Stimulated activated CD4-positive, alpha-beta T cell treated with anti-CD3 and anti-CD28 coated beads, Interleukin-12 subunit alpha, Interleukin-12 subunit beta, amount 100 ng/mL, for 48 hours (primary cell): ENCODE measurements at regions not wholly inside any gene's neighbourhood (a gene's known extent, or its start where the extent isn't known, plus 50 kb on each side); places are given as distances from the start of the nearest gene placed in this dataset.
"Not testable (repeated sequence)": the region's sequence is repeated elsewhere in the genome, so short reads cannot be mapped to it uniquely, and the experiment has no call there.

Source experiments
- DNase-seq, 3 donors: peaks; one replicate each; pipeline ENCODE4 v3.0.0-alpha.2; 2020; ENCODE audit warnings: low read depth in 2 of 3, low spot score in 1 of 3

GRCh38 chr3:16768014-16768413 lies 116.7 kb upstream of the PLCL2 start:
- DNase-seq: no peak

GRCh38 chr3:16768956-16769355 lies 115.8 kb upstream of the PLCL2 start:
- DNase-seq: no peak

- no peak for DNase-seq
These were observed 115.2 kb upstream of the PLCL2 start for GRCh38 chr3:16769525-16769924.

GRCh38 chr3:16770021-16770420 lies 114.7 kb upstream of the PLCL2 start:
- DNase-seq: no peak

GRCh38 chr3:16770792-16771191 lies 114.0 kb upstream of the PLCL2 start:
- no peak for DNase-seq

GRCh38 chr3:16773594-16773993 lies 111.2 kb upstream of the PLCL2 start:
- not testable (repeated sequence) for DNase-seq

- DNase-seq: peak in 1 of 3 donors; percentile 8
These were observed 110.2 kb upstream of the PLCL2 start for GRCh38 chr3:16774536-16774935.

- no peak for DNase-seq
These were observed 99.8 kb upstream of the PLCL2 start for GRCh38 chr3:16784973-16785372.

GRCh38 chr3:16785465-16785864 lies 99.3 kb upstream of the PLCL2 start:
- DNase-seq: no peak

- DNase-seq: no peak
These were observed 96.2 kb upstream of the PLCL2 start for GRCh38 chr3:16788440-16789056.

- no peak for DNase-seq
These were observed 95.2 kb upstream of the PLCL2 start for GRCh38 chr3:16789344-16790120.

- no peak for DNase-seq
These were observed 94.0 kb upstream of the PLCL2 start for GRCh38 chr3:16790432-16791400.

- DNase-seq: no peak
These were observed 91.4 kb upstream of the PLCL2 start for GRCh38 chr3:16793321-16793720.

GRCh38 chr3:16794257-16794656 lies 90.5 kb upstream of the PLCL2 start:
- no peak for DNase-seq

GRCh38 chr3:16795581-16795980 lies 89.2 kb upstream of the PLCL2 start:
- no peak for DNase-seq

GRCh38 chr3:16797831-16798230 lies 86.9 kb upstream of the PLCL2 start:
- no peak for DNase-seq

GRCh38 chr3:16798738-16799137 lies 86.0 kb upstream of the PLCL2 start:
- no peak for DNase-seq

- no peak for DNase-seq
These were observed 84.4 kb upstream of the PLCL2 start for GRCh38 chr3:16800361-16800760.

- DNase-seq: no peak
These were observed 83.5 kb upstream of the PLCL2 start for GRCh38 chr3:16801223-16801622.

GRCh38 chr3:16801698-16802097 lies 83.1 kb upstream of the PLCL2 start:
- DNase-seq: no peak

GRCh38 chr3:16802389-16802788 lies 82.4 kb upstream of the PLCL2 start:
- DNase-seq: no peak

GRCh38 chr3:16803019-16803418 lies 81.7 kb upstream of the PLCL2 start:
- DNase-seq: no peak
